Activated CD4-positive, alpha-beta T cell treated with anti-CD3 and anti-CD28 coated beads for 48 hours (primary cell): ENCODE measurements at regions not wholly inside any gene's neighbourhood (a gene's known extent, or its start where the extent isn't known, plus 50 kb on each side); places are given as distances from the start of the nearest gene placed in this dataset.
"Not testable (repeated sequence)": the region's sequence is repeated elsewhere in the genome, so short reads cannot be mapped to it uniquely, and the experiment has no call there.

ENCODE experiments used
- DNase-seq: peaks from one replicate; pipeline ENCODE4 v3.0.0-alpha.2; 2020

GRCh38 chr1:214143006-214143992 is 137.7 kb upstream of the SMYD2 start:
- DNase-seq, result no peak

GRCh38 chr1:214144521-214144920 is 136.4 kb upstream of the SMYD2 start:
- DNase-seq, result not testable (repeated sequence)

GRCh38 chr1:214146523-214146922 is 134.4 kb upstream of the SMYD2 start:
- DNase-seq, result no peak

GRCh38 chr1:214154596-214155292 is 126.2 kb upstream of the SMYD2 start:
- DNase-seq, result no peak

- no peak for DNase-seq
These were observed 124.9 kb upstream of the SMYD2 start for GRCh38 chr1:214155987-214156625.

GRCh38 chr1:214164173-214164572 is 116.8 kb upstream of the SMYD2 start:
- DNase-seq, result no peak

GRCh38 chr1:214165850-214166374 is 115.0 kb upstream of the SMYD2 start:
- no peak for DNase-seq

- DNase-seq, result no peak
These were observed 106.3 kb upstream of the SMYD2 start for GRCh38 chr1:214174508-214175199.

- DNase-seq, result no peak
These were observed 102.9 kb upstream of the SMYD2 start for GRCh38 chr1:214178102-214178501.

GRCh38 chr1:214184992-214185391 is 96.0 kb upstream of the SMYD2 start:
- no peak for DNase-seq

- DNase-seq, result no peak
These were observed 94.7 kb upstream of the SMYD2 start for GRCh38 chr1:214186103-214186824.

- no peak for DNase-seq
These were observed 93.6 kb upstream of the SMYD2 start for GRCh38 chr1:214187121-214187900.

GRCh38 chr1:214187933-214188332 is 93.0 kb upstream of the SMYD2 start:
- DNase-seq, result no peak

GRCh38 chr1:214188835-214189234 is 92.1 kb upstream of the SMYD2 start:
- DNase-seq, result no peak

- no peak for DNase-seq
These were observed 87.9 kb upstream of the SMYD2 start for GRCh38 chr1:214192825-214193643.

GRCh38 chr1:214193691-214194090 is 87.3 kb upstream of the SMYD2 start:
- no peak for DNase-seq

GRCh38 chr1:214198571-214198970 is 82.4 kb upstream of the SMYD2 start:
- DNase-seq, result no peak

- no peak for DNase-seq
These were observed 81.4 kb upstream of the SMYD2 start for GRCh38 chr1:214199585-214199984.

GRCh38 chr1:214202992-214203391 is 78.0 kb upstream of the SMYD2 start:
- no peak for DNase-seq

- DNase-seq, result no peak
These were observed 75.9 kb upstream of the SMYD2 start for GRCh38 chr1:214205053-214205452.
